Karpas-422 (cell line): ENCODE measurements at regions not wholly inside any gene's neighbourhood (a gene's known extent, or its start where the extent isn't known, plus 50 kb on each side); places are given as distances from the start of the nearest gene placed in this dataset.

Source experiments
- DNase-seq: peaks from one replicate; pipeline ENCODE4 v3.0.0-alpha.2; 2015
- H2AFZ ChIP-seq: fragments of 200-600 bp; sonication (generic); 2 replicates; pipeline ENCODE4 v1.6.1; 2014; ENCODE audit warnings: antibody characterized with exemption, low read length, mixed read lengths
- H3K27ac ChIP-seq: fragments of 200-600 bp; sonication (generic); 2 replicates; pipeline ENCODE4 v1.5.1; 2014; ENCODE audit warnings: mild to moderate bottlenecking, low read length, moderate library complexity
- H3K27me3 ChIP-seq: fragments of 200-600 bp; sonication (generic); 2 replicates; pipeline ENCODE4 v1.6.1; 2014; ENCODE audit warnings: low read length, mixed read lengths
- H3K36me3 ChIP-seq: fragments of 200-600 bp; sonication (generic); 2 replicates; pipeline ENCODE4 v1.6.1; 2014; ENCODE audit warnings: low read length, mixed read lengths; ENCODE audit not compliant: insufficient read depth
- H3K4me1 ChIP-seq: fragments of 200-600 bp; sonication (generic); 2 replicates; pipeline ENCODE4 v1.6.1; 2014; ENCODE audit warnings: mild to moderate bottlenecking, low read length, mixed read lengths
- H3K4me2 ChIP-seq: fragments of 200-600 bp; sonication (generic); 2 replicates; pipeline ENCODE4 v1.6.1; 2014; ENCODE audit warnings: low read length, low read depth, mild to moderate bottlenecking; ENCODE audit not compliant: poor library complexity, severe bottlenecking
- H3K4me3 ChIP-seq: fragments of 200-600 bp; sonication (generic); 2 replicates; pipeline ENCODE4 v1.5.1; 2014; ENCODE audit warnings: mild to moderate bottlenecking, antibody characterized with exemption, low read length, mixed read lengths
- H3K79me2 ChIP-seq: fragments of 200-600 bp; sonication (generic); 2 replicates; pipeline ENCODE4 v1.6.1; 2014; ENCODE audit warnings: mild to moderate bottlenecking, low read length, mixed read lengths
- H3K9ac ChIP-seq: fragments of 200-600 bp; sonication (generic); 2 replicates; pipeline ENCODE4 v1.6.0; 2014; ENCODE audit warnings: low read length
- H3K9me2 ChIP-seq: fragments of 200-600 bp; sonication (generic), shearing (Covaris generic); replicated peaks from 2 replicates; pipeline ENCODE4 v1.6.0; 2014; ENCODE audit warnings: mild to moderate bottlenecking, low read length, moderate library complexity; ENCODE audit not compliant: insufficient read depth
- H3K9me3 ChIP-seq: fragments of 300-700, 200-600 bp; sonication (generic); 2 replicates; pipeline ENCODE4 v1.6.1; 2014; ENCODE audit warnings: low read length, mixed read lengths
- H4K20me1 ChIP-seq: fragments of 200-600 bp; sonication (generic); 2 replicates; pipeline ENCODE4 v1.6.1; 2014; ENCODE audit warnings: mild to moderate bottlenecking, antibody characterized with exemption, low read length, low read depth; ENCODE audit not compliant: insufficient read depth

DNA sequence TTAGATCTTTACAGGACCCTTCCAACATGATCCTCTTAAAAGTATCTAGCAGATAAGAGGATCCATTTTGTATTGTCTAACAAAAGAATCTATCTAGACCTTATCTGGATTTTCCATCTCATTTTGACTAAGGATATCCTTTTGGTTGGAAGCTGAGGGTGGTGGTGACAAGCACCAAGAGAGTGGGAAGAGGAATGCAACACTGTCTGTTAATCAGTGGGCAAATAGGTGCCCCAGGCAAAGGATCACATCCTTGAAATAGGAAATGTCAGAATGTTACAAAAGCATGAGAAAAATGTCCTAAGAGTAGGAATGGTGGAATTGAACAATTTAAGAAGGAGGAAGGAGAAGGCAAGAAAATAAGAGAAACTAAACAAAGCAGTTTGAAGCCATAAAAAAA, 420.7 kb upstream of the CNTN3 start:
- DNase-seq: no peak
- Histone ChIP-seq H3K27me3 (no peaks in the 10 kb centered on the region), H3K9me2 (no peaks in the 10 kb centered on the region)

GRCh38 chr3:75042941-75043340, 428.5 kb upstream of the CNTN3 start:
- H3K79me2 ChIP-seq: no peaks in the 10 kb centered on the region

More for the DNA sequence above, 420.7 kb upstream of the CNTN3 start:
- no peaks in the 10 kb centered on the region for H3K36me3 ChIP-seq
- H3K9me3 ChIP-seq: no peaks in the 10 kb centered on the region
- H3K27ac ChIP-seq: no peak overlapping the region
- no peaks in the 10 kb centered on the region for H3K79me2 ChIP-seq
- no peak overlapping the region for H3K4me2 ChIP-seq
- H4K20me1 ChIP-seq: no peaks in the 10 kb centered on the region
- H3K9ac ChIP-seq: no peak overlapping the region
- H3K4me1 ChIP-seq: no peaks in the 10 kb centered on the region
- H3K4me3 ChIP-seq: no peak overlapping the region
- no peak overlapping the region for H2AFZ ChIP-seq

DNA sequence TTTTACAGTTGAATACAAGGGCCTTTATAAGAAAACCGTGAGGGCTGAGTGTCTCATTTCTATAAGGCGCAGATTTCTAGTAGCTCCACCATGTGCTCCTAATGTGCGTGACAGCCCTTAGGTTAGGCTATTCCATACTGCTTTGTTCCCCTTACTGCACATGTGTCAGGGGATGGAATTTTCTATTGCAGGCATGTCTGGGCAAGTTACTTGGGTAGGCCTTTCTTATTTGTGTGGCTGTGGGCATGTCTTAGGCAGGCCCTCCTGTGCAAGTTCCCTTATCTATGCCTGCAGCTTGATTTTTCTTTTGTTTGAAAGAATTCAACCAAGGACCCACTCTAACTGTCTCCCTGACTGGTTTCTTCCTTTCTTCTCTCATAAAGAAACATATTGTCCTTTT, 434.2 kb upstream of the CNTN3 start:
- DNase-seq: no peak
- H3K4me2 ChIP-seq: no peak overlapping the region
- H3K9me3 ChIP-seq: 0 out of 2 replicates have a peak, but pooled peaks cover 2% of the 10 kb centered on the region
- no peaks in the 10 kb centered on the region for H4K20me1 ChIP-seq
- H3K27me3 ChIP-seq: no peaks in the 10 kb centered on the region
- H3K36me3 ChIP-seq: no peaks in the 10 kb centered on the region
- H3K9me2 ChIP-seq: no peaks in the 10 kb centered on the region
- no peaks in the 10 kb centered on the region for H3K79me2 ChIP-seq
- no peaks in the 10 kb centered on the region for H3K4me1 ChIP-seq
- no peak overlapping the region for H2AFZ ChIP-seq
- H3K27ac ChIP-seq: no peak overlapping the region
- no peak overlapping the region for H3K9ac ChIP-seq
- no peak overlapping the region for H3K4me3 ChIP-seq

More at GRCh38 chr3:75042941-75043340, 428.5 kb upstream of the CNTN3 start:
- H4K20me1 ChIP-seq: no peaks in the 10 kb centered on the region
- no peak overlapping the region for H2AFZ ChIP-seq
- H3K27ac ChIP-seq: no peak overlapping the region
- no peaks in the 10 kb centered on the region for H3K4me1 ChIP-seq
- H3K9me3 ChIP-seq: peaks cover 6% of the 10 kb centered on the region
- no peaks in the 10 kb centered on the region for H3K36me3 ChIP-seq
- H3K9ac ChIP-seq: no peak overlapping the region
- no peaks in the 10 kb centered on the region for H3K27me3 ChIP-seq
- H3K4me3 ChIP-seq: no peak overlapping the region
- H3K9me2 ChIP-seq: no peaks in the 10 kb centered on the region
- H3K4me2 ChIP-seq: no peak overlapping the region
- no peak for DNase-seq

GRCh38 chr3:75049533-75049932, 435.1 kb upstream of the CNTN3 start:
- H3K9me2 ChIP-seq: no peaks in the 10 kb centered on the region
- H3K4me3 ChIP-seq: no peak overlapping the region
- no peaks in the 10 kb centered on the region for H3K36me3 ChIP-seq
- H4K20me1 ChIP-seq: no peaks in the 10 kb centered on the region
- no peaks in the 10 kb centered on the region for H3K4me1 ChIP-seq
- H2AFZ ChIP-seq: no peak overlapping the region
- no peak for DNase-seq
- no peak overlapping the region for H3K27ac ChIP-seq
- no peaks in the 10 kb centered on the region for H3K79me2 ChIP-seq
- H3K4me2 ChIP-seq: no peak overlapping the region
- H3K27me3 ChIP-seq: no peaks in the 10 kb centered on the region
- no peak overlapping the region for H3K9ac ChIP-seq
- no peaks in the 10 kb centered on the region for H3K9me3 ChIP-seq

DNA sequence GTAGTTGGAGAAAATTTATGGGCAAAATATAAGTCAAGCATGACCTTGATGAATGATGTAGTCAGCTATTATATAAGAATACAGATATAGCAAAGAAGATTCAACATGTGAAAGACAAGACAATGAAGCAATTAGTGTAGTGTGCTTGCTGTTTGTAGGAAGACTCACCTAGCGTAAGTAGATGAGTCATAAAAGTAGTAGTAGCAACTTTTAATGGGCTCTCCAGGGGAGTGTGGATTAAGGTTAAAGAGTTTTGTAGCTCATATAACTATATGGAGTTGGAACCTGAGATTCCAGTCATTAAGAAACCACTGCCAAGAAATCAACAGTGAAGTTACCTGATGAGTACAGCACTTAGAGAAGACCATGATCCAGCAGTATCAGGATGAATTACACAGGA, 444.7 kb upstream of the CNTN3 start:
- Histone ChIP-seq H3K79me2 (no peaks in the 10 kb centered on the region), H3K9me2 (no peaks in the 10 kb centered on the region), H3K9me3 (no peaks in the 10 kb centered on the region), H3K4me3 (no peak overlapping the region), H3K27ac (no peak overlapping the region), H3K9ac (no peak overlapping the region), H3K4me1 (no peaks in the 10 kb centered on the region), H4K20me1 (no peaks in the 10 kb centered on the region), H3K36me3 (no peaks in the 10 kb centered on the region), H3K4me2 (no peak overlapping the region), H2AFZ (no peak overlapping the region), H3K27me3 (no peaks in the 10 kb centered on the region)
- no peak for DNase-seq

DNA sequence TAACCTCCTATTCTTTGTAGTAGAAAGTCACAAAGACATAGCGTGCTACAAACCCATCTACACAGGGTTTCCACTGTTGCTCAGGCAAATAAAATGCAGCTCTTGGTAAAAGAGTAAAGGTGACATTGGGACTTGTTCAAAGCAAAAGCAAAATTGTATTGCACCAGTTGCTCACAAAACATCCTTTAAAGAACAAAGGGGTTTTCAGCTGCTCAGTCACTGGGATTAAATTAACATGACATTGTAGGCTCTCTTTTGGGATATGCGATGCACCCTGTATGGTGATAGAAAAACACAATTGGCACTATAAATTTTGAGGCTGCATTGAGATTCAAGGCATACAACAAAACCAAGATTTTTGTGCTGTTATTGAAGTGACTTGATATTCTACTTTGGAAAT, 447.3 kb upstream of the CNTN3 start:
- Histone ChIP-seq H3K9me2 (no peaks in the 10 kb centered on the region), H2AFZ (no peak overlapping the region), H3K36me3 (no peaks in the 10 kb centered on the region), H4K20me1 (no peaks in the 10 kb centered on the region), H3K4me2 (no peak overlapping the region), H3K4me3 (no peak overlapping the region), H3K79me2 (no peaks in the 10 kb centered on the region), H3K27me3 (no peaks in the 10 kb centered on the region), H3K9me3 (no peaks in the 10 kb centered on the region), H3K9ac (no peak overlapping the region), H3K27ac (no peak overlapping the region), H3K4me1 (no peaks in the 10 kb centered on the region)
- DNase-seq: no peak

GRCh38 chr3:75075158-75075557, 460.7 kb upstream of the CNTN3 start:
- no peaks in the 10 kb centered on the region for H3K4me1 ChIP-seq
- H3K27me3 ChIP-seq: no peaks in the 10 kb centered on the region
- no peak overlapping the region for H2AFZ ChIP-seq
- no peaks in the 10 kb centered on the region for H4K20me1 ChIP-seq
- no peak overlapping the region for H3K27ac ChIP-seq
- no peak overlapping the region for H3K4me3 ChIP-seq
- H3K4me2 ChIP-seq: no peak overlapping the region
- H3K79me2 ChIP-seq: no peaks in the 10 kb centered on the region
- H3K9me3 ChIP-seq: peaks cover 2% of the 10 kb centered on the region; the same call in 1 of the 2 replicates
- no peak overlapping the region for H3K9ac ChIP-seq
- H3K9me2 ChIP-seq: no peaks in the 10 kb centered on the region
- no peaks in the 10 kb centered on the region for H3K36me3 ChIP-seq
- no peak for DNase-seq

DNA sequence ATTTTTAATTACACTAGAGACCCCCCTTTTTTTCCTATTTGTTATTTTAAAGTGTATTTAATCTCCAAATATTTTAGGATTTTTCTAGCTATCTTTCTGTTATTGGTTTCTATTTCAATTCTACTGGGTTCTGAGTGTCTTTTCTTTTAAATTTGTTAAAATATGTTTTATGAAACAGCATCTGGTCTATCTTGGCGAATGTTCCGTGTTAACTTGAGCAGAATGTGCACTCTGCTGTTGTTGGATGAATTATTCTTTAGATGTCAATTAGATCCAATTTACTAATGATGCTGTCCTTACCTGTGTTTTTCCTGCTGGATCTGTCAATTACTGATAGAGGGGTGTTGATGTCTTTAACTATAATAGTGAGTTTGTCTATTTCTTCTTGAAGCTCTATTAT, 462.0 kb upstream of the CNTN3 start:
- H3K9me2 ChIP-seq: no peaks in the 10 kb centered on the region
- no peak overlapping the region for H3K9ac ChIP-seq
- no peak overlapping the region for H2AFZ ChIP-seq
- no peak overlapping the region for H3K27ac ChIP-seq
- H3K4me1 ChIP-seq: no peaks in the 10 kb centered on the region
- no peaks in the 10 kb centered on the region for H3K79me2 ChIP-seq
- no peaks in the 10 kb centered on the region for H3K27me3 ChIP-seq
- no peak for DNase-seq
- H3K4me2 ChIP-seq: no peak overlapping the region
- H4K20me1 ChIP-seq: no peaks in the 10 kb centered on the region
- H3K9me3 ChIP-seq: peaks cover 2% of the 10 kb centered on the region
- H3K36me3 ChIP-seq: no peaks in the 10 kb centered on the region
- H3K4me3 ChIP-seq: no peak overlapping the region

DNA sequence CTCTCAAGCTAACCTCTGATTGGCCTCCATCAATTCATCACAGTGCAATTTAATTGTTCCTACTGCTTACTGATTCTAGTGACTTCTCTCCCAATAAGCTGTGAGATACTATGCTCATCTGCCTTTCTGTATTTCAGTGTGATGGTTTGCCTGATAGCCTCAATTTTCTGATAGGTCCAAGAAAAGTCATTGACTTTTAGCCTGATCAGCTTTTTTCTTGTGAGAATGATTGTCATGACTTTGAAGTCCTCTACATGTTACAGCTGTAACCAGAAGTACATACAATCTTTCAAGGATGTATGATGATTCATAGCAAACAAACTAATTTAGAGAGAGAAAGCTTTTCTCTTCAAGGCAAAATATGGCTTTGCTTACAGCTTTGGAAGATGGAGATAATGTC, 463.8 kb upstream of the CNTN3 start:
- H3K4me2 ChIP-seq: no peak overlapping the region
- no peaks in the 10 kb centered on the region for H3K9me2 ChIP-seq

More for the DNA sequence above, 463.8 kb upstream of the CNTN3 start:
- Histone ChIP-seq H4K20me1 (no peaks in the 10 kb centered on the region), H3K36me3 (no peaks in the 10 kb centered on the region), H2AFZ (no peak overlapping the region), H3K9ac (no peak overlapping the region), H3K27me3 (no peaks in the 10 kb centered on the region), H3K4me1 (no peaks in the 10 kb centered on the region), H3K27ac (no peak overlapping the region), H3K79me2 (no peaks in the 10 kb centered on the region), H3K9me3 (peaks cover 2% of the 10 kb centered on the region), H3K4me3 (no peak overlapping the region)
- DNase-seq: no peak
